SK-N-SH (cell line): ENCODE measurements at regions not wholly inside any gene's neighbourhood (a gene's known extent, or its start where the extent isn't known, plus 50 kb on each side); places are given as distances from the start of the nearest gene placed in this dataset.

Source experiments
- CTCF ChIA-PET: fragments of 300-600, 350-600 bp; formaldehyde crosslinking; extraction: SDS; loops from one replicate; lab custom pipeline; 2021; lab: Yijun Ruan, JAX
- POLR2A ChIA-PET: fragments of 350-600 bp; sonication (Branson Sonifier 250); formaldehyde crosslinking; extraction: SDS; loops from one replicate; lab custom pipeline; 2020; ENCODE audit warnings: antibody characterized with exemption, inconsistent platforms; lab: Yijun Ruan, JAX
- DNase-seq: peaks from one replicate; pipeline ENCODE4 v3.0.0; 2012
- H2AFZ ChIP-seq: fragments of 200-600 bp; sonication (generic); 2 replicates; pipeline ENCODE4 v1.8.1; 2016; ENCODE audit warnings: antibody characterized with exemption, mild to moderate bottlenecking, low read depth
- H3F3A ChIP-seq: fragments of 200-600 bp; sonication (generic); replicated peaks from 2 replicates; pipeline ENCODE3; 2016; ENCODE audit warnings: antibody characterized with exemption, mild to moderate bottlenecking; ENCODE audit not compliant: insufficient read depth
- H3K27ac ChIP-seq, 2 experiments: fragments of 200-500 bp in 1 of 2; fragments of 200-600 bp in 1 of 2; sonication (Bioruptor generic) in 1 of 2; sonication (generic), shearing (Covaris generic) in 1 of 2; 2 replicates each; pipeline versions ENCODE4 v1.5.1 to v1.6.1; 2014 to 2016; ENCODE audit warnings: low read depth in 2 of 2, inconsistent platforms in 1 of 2, low read length in 1 of 2, mild to moderate bottlenecking in 1 of 2, mixed read lengths in 1 of 2
- H3K27me3 ChIP-seq: fragments of 200-600 bp; sonication (generic), shearing (Covaris generic); 2 replicates; pipeline ENCODE4 v1.6.1; 2016; ENCODE audit warnings: mixed run types; ENCODE audit not compliant: insufficient read depth
- H3K36me3 ChIP-seq, 2 experiments: fragments of 200-500 bp in 1 of 2; fragments of 200-600 bp in 1 of 2; sonication (Bioruptor generic) in 1 of 2; sonication (generic) in 1 of 2; replicated peaks in 1 of 2; 2 replicates each; pipeline versions ENCODE3 to v1.5.1; 2014 to 2016; ENCODE audit warnings: low read length in 1 of 2, mild to moderate bottlenecking in 1 of 2; ENCODE audit not compliant: insufficient read depth in 2 of 2, control insufficient read depth in 1 of 2
- H3K4me1 ChIP-seq, 2 experiments: fragments of 200-500 bp in 1 of 2; fragments of 200-600 bp in 1 of 2; sonication (Bioruptor generic) in 1 of 2; sonication (generic), shearing (Covaris generic) in 1 of 2; 2 replicates each; pipeline versions ENCODE4 v1.5.1 to v1.6.1; 2014 to 2016; ENCODE audit warnings: low read depth in 1 of 2, low read length in 1 of 2, mixed run types in 1 of 2; ENCODE audit not compliant: insufficient read depth in 2 of 2, control insufficient read depth in 1 of 2
- H3K4me2 ChIP-seq: fragments of 200-600 bp; sonication (generic), shearing (Covaris generic); 2 replicates; pipeline ENCODE4 v1.6.1; 2017; ENCODE audit warnings: mixed run types
- H3K4me3 ChIP-seq, 2 experiments: fragments of 200-500 bp in 1 of 2; fragments of 200-600 bp in 1 of 2; sonication (Bioruptor generic) in 1 of 2; sonication (generic), shearing (Covaris generic) in 1 of 2; 2 replicates each; pipeline versions ENCODE4 v1.5.1 to v1.8.1; 2014 to 2016; ENCODE audit warnings: low read depth in 2 of 2, inconsistent platforms in 1 of 2, low read length in 1 of 2, mild to moderate bottlenecking in 1 of 2, mixed read lengths in 1 of 2, moderate library complexity in 1 of 2
- H3K79me2 ChIP-seq: fragments of 200-600 bp; sonication (generic); 2 replicates; pipeline ENCODE4 v1.8.1; 2017; ENCODE audit warnings: mild to moderate bottlenecking; ENCODE audit not compliant: insufficient read depth
- H3K9ac ChIP-seq: fragments of 200-600 bp; sonication (generic); 2 replicates; pipeline ENCODE4 v1.6.1; 2017; ENCODE audit warnings: mixed run types
- H3K9me2 ChIP-seq: fragments of 200-600 bp; sonication (generic); 2 replicates; pipeline ENCODE4 v1.6.1; 2017; ENCODE audit warnings: mixed run types
- H3K9me3 ChIP-seq: fragments of 200-600 bp; sonication (generic); 2 replicates; pipeline ENCODE4 v1.6.1; 2017; ENCODE audit warnings: mixed run types, mild to moderate bottlenecking, moderate library complexity
- H4K20me1 ChIP-seq: fragments of 200-600 bp; sonication (generic); 2 replicates; pipeline ENCODE4 v1.6.1; 2017; ENCODE audit warnings: mild to moderate bottlenecking, mixed run types; ENCODE audit not compliant: insufficient read depth
- CHD2 ChIP-seq: fragments of 150-350 bp; IDR thresholded peaks from 2 replicates; pipeline ENCODE4 v1.6.1; 2018; ENCODE audit warnings: low read length; ENCODE audit not compliant: partially characterized antibody
- CTCF ChIP-seq: fragments of 200-600 bp; sonication (generic); IDR thresholded peaks from 2 replicates; pipeline ENCODE4 v1.6.1; 2017; ENCODE audit warnings: antibody characterized with exemption, mild to moderate bottlenecking, moderate library complexity
- FOSL2 ChIP-seq: IDR thresholded peaks from 2 replicates; pipeline ENCODE4 v1.4.0; 2012; ENCODE audit warnings: low read depth, mild to moderate bottlenecking, moderate library complexity, borderline replicate concordance
- FOXM1 ChIP-seq: IDR thresholded peaks from 2 replicates; pipeline ENCODE4 v1.4.0; 2012; ENCODE audit warnings: low read depth, mild to moderate bottlenecking
- GABPA ChIP-seq: IDR thresholded peaks from 2 replicates; pipeline ENCODE4 v1.4.0; 2012; ENCODE audit warnings: low read depth, mild to moderate bottlenecking
- GATA2 ChIP-seq: sonication (generic); formaldehyde crosslinking; IDR thresholded peaks from 2 replicates; pipeline ENCODE4 v1.5.0; 2020; ENCODE audit warnings: mild to moderate bottlenecking, missing genetic modification reagents
- MAX ChIP-seq: IDR thresholded peaks from 2 replicates; pipeline ENCODE4 v1.4.0; 2012; ENCODE audit warnings: low read depth
- MEF2A ChIP-seq: IDR thresholded peaks from 2 replicates; pipeline ENCODE4 v1.4.0; 2012; ENCODE audit warnings: low read depth, borderline replicate concordance
- MXI1 ChIP-seq: IDR thresholded peaks from 2 replicates; pipeline ENCODE4 v1.6.1; 2012; ENCODE audit warnings: mild to moderate bottlenecking, low read depth, low read length, improper control_type of control experiment
- POLR2AphosphoS5 ChIP-seq: IDR thresholded peaks from 2 replicates; pipeline ENCODE4 v1.6.1; 2012; ENCODE audit warnings: low read depth, low read length
- RAD21 ChIP-seq: IDR thresholded peaks from 2 replicates; pipeline ENCODE4 v1.6.1; 2012; ENCODE audit warnings: mild to moderate bottlenecking, low read length
- RFX5 ChIP-seq: IDR thresholded peaks from 2 replicates; pipeline ENCODE4 v1.6.1; 2012; ENCODE audit warnings: mild to moderate bottlenecking, improper control_type of control experiment, low read length
- RXRA ChIP-seq: IDR thresholded peaks from 2 replicates; pipeline ENCODE4 v1.4.0; 2012; ENCODE audit warnings: low read depth, mild to moderate bottlenecking, borderline replicate concordance
- SIN3A ChIP-seq: IDR thresholded peaks from 2 replicates; pipeline ENCODE4 v1.6.1; 2012; ENCODE audit warnings: low read depth, mild to moderate bottlenecking, low read length, moderate library complexity, borderline replicate concordance
- SMC3 ChIP-seq: IDR thresholded peaks from 2 replicates; pipeline ENCODE4 v1.6.1; 2012; ENCODE audit warnings: low read depth, low read length, improper control_type of control experiment
- TAF1 ChIP-seq: IDR thresholded peaks from 2 replicates; pipeline ENCODE4 v1.6.1; 2012; ENCODE audit warnings: low read depth, mild to moderate bottlenecking, low read length, moderate library complexity, borderline replicate concordance
- TEAD4 ChIP-seq: IDR thresholded peaks from 2 replicates; pipeline ENCODE4 v1.4.0; 2012; ENCODE audit warnings: mild to moderate bottlenecking, borderline replicate concordance; ENCODE audit not compliant: insufficient read depth
- USF1 ChIP-seq: IDR thresholded peaks from 2 replicates; pipeline ENCODE4 v1.4.0; 2012; ENCODE audit warnings: low read depth, borderline replicate concordance
- WGBS: methylation state at CpG from one replicate; pipeline ENCODE4 v1.1.6; 2017; ENCODE audit warnings: low lambda C conversion rate; 5-methylcytosine and 5-hydroxymethylcytosine counted together
- TF ChIP-seq, protein P1 (sequence below): IDR thresholded peaks from 2 replicates; pipeline ENCODE4; 2012

DNA sequence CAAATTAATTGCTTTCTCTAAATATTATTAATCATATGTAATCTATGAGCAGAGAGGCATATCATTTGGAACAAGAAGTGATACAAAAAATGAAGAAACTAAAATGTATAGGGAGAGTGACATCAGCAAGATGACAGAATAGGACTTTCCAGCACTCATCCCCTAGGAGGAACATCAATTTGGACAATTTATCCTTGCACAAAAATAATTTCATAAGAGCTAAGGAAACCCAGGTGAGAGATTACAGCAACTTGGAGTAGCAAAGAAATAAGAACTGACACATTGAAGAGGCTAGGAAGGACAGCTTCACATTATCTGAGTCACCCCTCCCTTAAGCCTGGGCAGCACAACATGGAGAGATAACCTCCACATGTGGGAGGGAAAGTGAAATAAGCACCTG, 347.5 kb downstream of the MAFB start (continued):
- no peak for TF ChIP-seq CTCF
- TF ChIP-seq CHD2 = no peak
- no peak for TF ChIP-seq TAF1

DNA sequence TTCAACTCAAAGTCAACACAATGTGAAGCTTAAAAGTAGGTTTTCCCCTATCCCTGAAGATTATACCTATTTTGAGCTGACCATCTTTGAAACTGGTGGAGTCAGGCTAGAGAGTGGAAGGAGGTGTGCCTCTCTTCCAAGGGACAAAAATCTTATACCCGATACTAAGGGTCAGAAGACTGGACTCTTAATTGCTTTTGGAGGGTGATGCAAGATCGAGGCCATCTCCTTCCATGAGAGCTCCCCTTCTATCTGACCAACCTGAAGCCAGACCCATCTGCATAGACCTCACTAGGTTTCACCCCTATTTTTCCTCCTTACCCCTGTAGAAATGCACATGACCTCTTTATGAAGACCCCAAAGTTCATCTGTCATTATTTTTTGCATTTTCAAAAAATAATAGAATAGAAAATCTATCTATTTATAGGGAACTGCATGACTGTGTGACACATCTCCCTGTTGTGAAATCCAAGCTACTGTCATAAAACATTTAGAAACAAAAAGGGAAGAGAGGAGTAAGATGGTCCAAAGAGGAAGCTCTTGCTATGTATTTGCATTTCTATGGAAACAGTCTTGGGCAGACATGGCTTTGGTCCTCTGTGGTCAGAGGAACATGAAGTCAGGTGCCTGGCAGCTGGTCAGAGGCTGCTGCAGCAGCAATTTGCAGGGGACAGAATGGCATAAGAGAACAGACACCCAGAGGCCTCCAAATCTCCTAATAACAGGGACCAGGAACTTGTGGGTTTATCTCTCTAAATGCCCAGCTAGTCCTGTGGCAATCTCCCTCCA, 349.2 kb downstream of the MAFB start:
- H3K4me2 ChIP-seq = no peak overlapping the region
- H3K79me2 ChIP-seq = no peaks in the 10 kb centered on the region
- H3F3A ChIP-seq = no peaks in the 10 kb centered on the region
- H3K27ac ChIP-seq = no peak overlapping the region
- POLR2A ChIA-PET = no interaction called here
- CTCF ChIA-PET = interaction anchor here (1.2 kb wide), 1 partner anchor 25 kb away, joined by 4 read pairs; no protein-coding TSS in a partner anchor
- H3K9me3 ChIP-seq = peaks cover 13% of the 10 kb centered on the region
- no peaks in the 10 kb centered on the region for H3K36me3 ChIP-seq
- H3K9me2 ChIP-seq = no peaks in the 10 kb centered on the region
- 11% methylated on average over 2 of the region's 2 CpGs for WGBS
- no peaks in the 10 kb centered on the region; a peak in 1 of 4 replicates for H3K4me1 ChIP-seq
- H3K4me3 ChIP-seq = no peak overlapping the region
- TF ChIP-seq MEF2A = no peak
- TF ChIP-seq TEAD4 = no peak
- no peak for TF ChIP-seq FOXM1
- TF ChIP-seq RAD21 = no peak
- no peak for TF ChIP-seq POLR2AphosphoS5
- TF ChIP-seq GABPA = no peak
- TF ChIP-seq, all 33 proteins: peak for 0
- Histone ChIP-seq H3K27me3 (no peaks in the 10 kb centered on the region), H3K9ac (no peak overlapping the region), H4K20me1 (no peaks in the 10 kb centered on the region), H2AFZ (no peak overlapping the region)
- DNase-seq = no peak

DNA sequence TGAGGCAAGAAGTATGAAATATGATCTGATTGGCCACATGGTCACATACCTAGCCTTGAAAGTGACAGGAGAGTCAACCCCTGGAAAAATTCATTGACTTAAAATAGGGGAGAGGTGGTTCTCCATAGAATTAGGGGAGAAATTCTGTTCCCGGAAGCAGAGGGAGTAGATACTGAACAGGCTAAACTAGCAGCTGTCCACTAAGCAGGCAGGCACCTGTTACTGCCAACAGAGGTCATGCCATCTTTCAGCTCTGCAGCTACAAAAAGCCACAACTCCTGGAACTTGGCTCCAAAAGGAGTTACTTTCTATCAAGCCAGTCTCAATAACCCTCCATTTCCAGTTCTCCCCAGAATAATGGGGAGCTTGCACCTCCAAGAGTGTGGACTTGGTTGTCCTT, 352.5 kb downstream of the MAFB start:
- Histone ChIP-seq H3K9me3 (no peaks in the 10 kb centered on the region), H3K4me2 (no peak overlapping the region), H3K9me2 (no peaks in the 10 kb centered on the region), H3K27ac (no peak overlapping the region), H2AFZ (no peak overlapping the region), H3K4me1 (no peaks in the 10 kb centered on the region; a peak in 1 of 4 replicates), H3K79me2 (no peaks in the 10 kb centered on the region), H3K27me3 (no peaks in the 10 kb centered on the region), H4K20me1 (no peaks in the 10 kb centered on the region), H3K36me3 (no peaks in the 10 kb centered on the region), H3K9ac (no peak overlapping the region), H3F3A (no peaks in the 10 kb centered on the region), H3K4me3 (no peak overlapping the region)
- DNase-seq = no peak
- POLR2A ChIA-PET = no interaction called here
- 44% methylated on average over 1 of the region's 1 CpG for WGBS
- CTCF ChIA-PET = no interaction called here
- TF ChIP-seq RXRA (no peak), GATA2 (CRISPR knock-in tag) (no peak), SMC3 (no peak), TAF1 (no peak), GABPA (no peak), POLR2AphosphoS5 (no peak), TEAD4 (no peak), RFX5 (no peak), SIN3A (no peak), FOSL2 (no peak), USF1 (no peak), FOXM1 (no peak), MAX (no peak), MXI1 (no peak), CTCF (no peak), RAD21 (no peak)
- TF ChIP-seq, protein P1, sequence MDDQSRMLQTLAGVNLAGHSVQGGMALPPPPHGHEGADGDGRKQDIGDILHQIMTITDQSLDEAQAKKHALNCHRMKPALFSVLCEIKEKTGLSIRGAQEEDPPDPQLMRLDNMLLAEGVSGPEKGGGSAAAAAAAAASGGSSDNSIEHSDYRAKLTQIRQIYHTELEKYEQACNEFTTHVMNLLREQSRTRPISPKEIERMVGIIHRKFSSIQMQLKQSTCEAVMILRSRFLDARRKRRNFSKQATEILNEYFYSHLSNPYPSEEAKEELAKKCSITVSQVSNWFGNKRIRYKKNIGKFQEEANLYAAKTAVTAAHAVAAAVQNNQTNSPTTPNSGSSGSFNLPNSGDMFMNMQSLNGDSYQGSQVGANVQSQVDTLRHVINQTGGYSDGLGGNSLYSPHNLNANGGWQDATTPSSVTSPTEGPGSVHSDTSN = no peak
